ENCODE measurements at regions not wholly inside any gene's neighbourhood (a gene's known extent, or its start where the extent isn't known, plus 50 kb on each side); places are given as distances from the start of the nearest gene placed in this dataset.

DNA sequence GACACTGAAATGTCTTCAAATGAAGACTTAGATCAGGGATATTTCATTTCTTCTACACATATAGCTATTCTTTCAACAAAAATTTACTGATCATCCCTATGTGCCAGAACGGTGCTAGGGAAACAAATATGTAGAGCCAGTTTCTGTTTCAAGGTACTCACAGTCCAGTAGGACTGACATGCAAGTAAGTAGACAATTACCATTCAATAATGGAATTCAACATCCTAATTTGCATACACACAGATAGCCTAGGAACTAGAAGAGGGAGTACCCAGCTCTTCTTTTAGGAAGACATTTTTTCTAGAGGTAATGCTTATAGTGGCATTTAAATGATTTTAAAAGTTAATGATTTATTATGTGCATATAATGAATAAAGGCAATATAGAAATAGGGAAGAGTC lies 388.8 kb downstream of the ZSWIM6 start:
- TF ChIP-seq, protein P1, sequence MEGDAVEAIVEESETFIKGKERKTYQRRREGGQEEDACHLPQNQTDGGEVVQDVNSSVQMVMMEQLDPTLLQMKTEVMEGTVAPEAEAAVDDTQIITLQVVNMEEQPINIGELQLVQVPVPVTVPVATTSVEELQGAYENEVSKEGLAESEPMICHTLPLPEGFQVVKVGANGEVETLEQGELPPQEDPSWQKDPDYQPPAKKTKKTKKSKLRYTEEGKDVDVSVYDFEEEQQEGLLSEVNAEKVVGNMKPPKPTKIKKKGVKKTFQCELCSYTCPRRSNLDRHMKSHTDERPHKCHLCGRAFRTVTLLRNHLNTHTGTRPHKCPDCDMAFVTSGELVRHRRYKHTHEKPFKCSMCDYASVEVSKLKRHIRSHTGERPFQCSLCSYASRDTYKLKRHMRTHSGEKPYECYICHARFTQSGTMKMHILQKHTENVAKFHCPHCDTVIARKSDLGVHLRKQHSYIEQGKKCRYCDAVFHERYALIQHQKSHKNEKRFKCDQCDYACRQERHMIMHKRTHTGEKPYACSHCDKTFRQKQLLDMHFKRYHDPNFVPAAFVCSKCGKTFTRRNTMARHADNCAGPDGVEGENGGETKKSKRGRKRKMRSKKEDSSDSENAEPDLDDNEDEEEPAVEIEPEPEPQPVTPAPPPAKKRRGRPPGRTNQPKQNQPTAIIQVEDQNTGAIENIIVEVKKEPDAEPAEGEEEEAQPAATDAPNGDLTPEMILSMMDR (IDR thresholded peaks at IDR 0.05): no peak
- no peak for TF ChIP-seq POLR2A (IDR thresholded peaks at IDR 0.05)

All from testis (tissue), 2 donors.